Panc1 (cell line): ENCODE measurements at regions not wholly inside any gene's neighbourhood (a gene's known extent, or its start where the extent isn't known, plus 50 kb on each side); places are given as distances from the start of the nearest gene placed in this dataset.

ENCODE experiments used
- ATAC-seq: fragments of 200-7000 bp; cut with Tn5 transposase; 2 replicates; pipeline ENCODE4 v1.9.1; 2020; ENCODE audit warnings: mild to moderate bottlenecking, moderate library complexity
- BruUV-seq: library from RNA; stranded (reverse); fragments of 400-500 nt; replicated peaks from 2 replicates; lab custom pipeline; 2021; lab: Mats Ljungman, UMichigan
- CTCF ChIA-PET: fragments of 300-600 bp; sonication (Branson Sonifier 250); formaldehyde crosslinking; loops from one replicate; lab custom pipeline; 2022; ENCODE audit warnings: antibody characterized with exemption; lab: Charles Lee
- POLR2A ChIA-PET: fragments of 300-600 bp; sonication (Branson Sonifier 250); formaldehyde crosslinking; loops from one replicate; lab custom pipeline; 2022; ENCODE audit warnings: antibody characterized with exemption; lab: Charles Lee
- DNase-seq: peaks from one replicate; pipeline ENCODE4 v3.0.0-alpha.2; 2010; ENCODE audit warnings: low read depth, low spot score
- H3K27ac ChIP-seq: 2 replicates; pipeline ENCODE4 v1.5.1; 2011; ENCODE audit warnings: mild to moderate bottlenecking, low read length, inconsistent platforms
- H3K27me3 ChIP-seq: fragments of 200-500 bp; sonication (Bioruptor generic); 2 replicates; pipeline ENCODE4 v1.6.0; 2014; ENCODE audit warnings: low read length, inconsistent platforms; ENCODE audit not compliant: control insufficient read depth, insufficient read depth
- H3K36me3 ChIP-seq: fragments of 200-500 bp; sonication (Bioruptor generic); 2 replicates; pipeline ENCODE4 v1.5.1; 2014; ENCODE audit warnings: inconsistent platforms, mild to moderate bottlenecking, low read length, moderate library complexity; ENCODE audit not compliant: control insufficient read depth, insufficient read depth
- H3K4me1 ChIP-seq: 2 replicates; pipeline ENCODE4 v1.5.1; 2011; ENCODE audit warnings: inconsistent platforms, mild to moderate bottlenecking, low read length, moderate library complexity; ENCODE audit not compliant: control insufficient read depth, insufficient read depth
- H3K4me3 ChIP-seq, 2 experiments: 2 replicates each; pipeline ENCODE4 v1.5.1; 2011 to 2012; ENCODE audit warnings: low read depth in 2 of 2, low read length in 2 of 2, mild to moderate bottlenecking in 2 of 2, inconsistent platforms in 1 of 2, moderate library complexity in 1 of 2
- H3K9me3 ChIP-seq: fragments of 200-500 bp; sonication (Bioruptor generic); 2 replicates; pipeline ENCODE4 v1.5.1; 2014; ENCODE audit warnings: low read depth, mild to moderate bottlenecking, inconsistent platforms, low read length, moderate library complexity; ENCODE audit not compliant: control insufficient read depth, insufficient read depth
- CTCF ChIP-seq: fragments of 450-650 bp; IDR thresholded peaks from 2 replicates; pipeline ENCODE4 v1.5.1; 2017; ENCODE audit warnings: mild to moderate bottlenecking
- POLR2AphosphoS5 ChIP-seq: IDR thresholded peaks from 2 replicates; pipeline ENCODE4 v1.6.1; 2012; ENCODE audit warnings: mild to moderate bottlenecking, low read depth, low read length, moderate library complexity
- REST ChIP-seq, 2 experiments: IDR thresholded peaks; 2 replicates each; pipeline ENCODE4 v1.6.1; 2011 to 2012; ENCODE audit warnings: low read depth in 2 of 2, control low read depth in 1 of 2, low read length in 1 of 2, mild to moderate bottlenecking in 1 of 2, moderate library complexity in 1 of 2; ENCODE audit not compliant: insufficient read depth in 1 of 2
- SIN3A ChIP-seq: IDR thresholded peaks from 2 replicates; pipeline ENCODE4 v1.6.1; 2012; ENCODE audit warnings: low read depth, mild to moderate bottlenecking, low read length, moderate library complexity, borderline replicate concordance; ENCODE audit not compliant: insufficient read depth
- TCF7L2 ChIP-seq: IDR thresholded peaks from 2 replicates; pipeline ENCODE4 v1.6.1; 2011; ENCODE audit warnings: mild to moderate bottlenecking, low read depth, low read length, inconsistent platforms
- in situ Hi-C: cut with HindIII; loops from 2 replicates; pipeline ENCODE4 v1.10.0; 2016; ENCODE audit warnings: low sequenced_read_pairs, low pct_unique_long_range_greater_than_20kb
- intact Hi-C: fragments of 100-400 bp; cut with micrococcal nuclease; formaldehyde crosslinking; loops from one replicate; pipeline ENCODE4 v1.10.0; 2022; ENCODE audit not compliant: unreplicated experiment

DNA sequence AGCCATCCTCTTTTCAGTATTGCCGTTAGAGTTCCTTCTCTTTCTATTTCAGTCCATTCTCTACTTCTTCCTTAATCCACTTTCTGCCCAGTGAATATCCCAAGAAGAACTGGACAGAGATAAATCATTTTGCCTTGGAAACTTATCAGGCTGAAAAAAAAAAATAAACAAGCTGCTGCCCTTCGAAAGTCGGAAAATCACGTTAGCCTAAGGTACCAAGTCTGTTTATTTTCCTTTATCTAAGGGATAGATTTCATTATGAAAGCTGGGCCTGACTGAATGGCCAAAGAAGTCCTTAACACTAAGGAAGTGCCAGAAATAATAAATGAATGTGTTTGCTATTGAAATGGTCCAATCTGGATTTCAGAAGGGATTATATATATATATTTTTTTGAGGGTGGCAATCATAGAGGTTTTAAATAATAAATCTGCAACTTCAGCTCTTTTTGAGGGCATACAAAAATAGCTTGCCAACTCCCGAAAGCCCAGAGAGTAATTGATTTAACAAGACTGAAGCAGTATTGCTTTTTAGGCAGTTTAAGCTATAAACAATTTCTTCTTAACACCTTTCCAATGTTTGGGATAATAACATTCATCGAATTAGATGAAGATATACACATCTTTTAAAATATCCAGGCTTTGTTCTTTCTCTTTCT lies 127.0 kb upstream of the STMND1 start:
- DNase-seq: no peak
- ChIA-PET CTCF (no interaction called here), POLR2A (interaction anchor here (0.6 kb wide), 1 partner anchor 125 kb away, joined by 4 read pairs; no protein-coding TSS in a partner anchor)
- no peak for ATAC-seq
- no peaks in the 10 kb centered on the region for H3K4me1 ChIP-seq
- no peak overlapping the region for H3K27ac ChIP-seq
- intact Hi-C loops (no loop called here), in situ Hi-C loops (no loop called here)
- H3K27me3 ChIP-seq: peaks cover 52% of the 10 kb centered on the region
- H3K9me3 ChIP-seq: no peaks in the 10 kb centered on the region
- no peak overlapping the region for H3K4me3 ChIP-seq
- BruUV-seq: no TSS peak
- TF ChIP-seq REST (IDR thresholded peaks at IDR 0.05; ENCODE audit: insufficient read depth in 1 of 2, low read depth in 2 of 2, low read length in 1 of 2) (no peak), POLR2AphosphoS5 (no peak), CTCF (no peak), SIN3A (no peak), TCF7L2 (no peak)
- H3K36me3 ChIP-seq: no peaks in the 10 kb centered on the region

GRCh38 chr6:16974387-16974673 lies 127.5 kb upstream of the STMND1 start:
- Histone ChIP-seq H3K27me3 (peaks cover 51% of the 10 kb centered on the region), H3K36me3 (no peaks in the 10 kb centered on the region), H3K27ac (no peak overlapping the region), H3K9me3 (no peaks in the 10 kb centered on the region), H3K4me1 (no peaks in the 10 kb centered on the region), H3K4me3 (no peak overlapping the region)
- CTCF ChIA-PET: no interaction called here
- POLR2A ChIA-PET: no interaction called here
- no peak for DNase-seq
- no peak for TF ChIP-seq REST (IDR thresholded peaks at IDR 0.05; ENCODE audit: insufficient read depth in 1 of 2, low read depth in 2 of 2, low read length in 1 of 2)
- TF ChIP-seq POLR2AphosphoS5: no peak
- no peak for TF ChIP-seq SIN3A
- no peak for TF ChIP-seq CTCF
- TF ChIP-seq TCF7L2: no peak
- BruUV-seq: no TSS peak
- no peak for ATAC-seq
- intact Hi-C loops (no loop called here), in situ Hi-C loops (no loop called here)
